Spleen (tissue), 11 donors: ENCODE measurements at regions not wholly inside any gene's neighbourhood (a gene's known extent, or its start where the extent isn't known, plus 50 kb on each side); places are given as distances from the start of the nearest gene placed in this dataset.

Experiments used
- DNase-seq: peaks from one replicate; pipeline ENCODE4 v3.0.0-alpha.2; 2020
- H3K27ac ChIP-seq, 8 donors: fragments of 200-600 bp; sonication (generic) in 7 of 8; 1 replicate in 4 of 8; 2 replicates in 4 of 8; pipeline versions ENCODE4 v1.5.0 to v1.8.0; 2016 to 2021; ENCODE audit warnings: inconsistent platforms in 4 of 8, mild to moderate bottlenecking in 4 of 8, moderate library complexity in 1 of 8
- H3K27me3 ChIP-seq, 7 donors: fragments of 200-600 bp; sonication (generic) in 6 of 7; replicated peaks in 1 of 7; 1 replicate in 4 of 7; 2 replicates in 3 of 7; pipeline versions ENCODE4 v1.5.0 to v1.8.0; 2016 to 2021; ENCODE audit warnings: inconsistent platforms in 3 of 7, mild to moderate bottlenecking in 1 of 7
- H3K36me3 ChIP-seq, 6 donors: fragments of 200-600 bp; sonication (generic) in 5 of 6; 1 replicate in 4 of 6; 2 replicates in 2 of 6; pipeline versions ENCODE4 v1.5.0 to v1.8.0; 2016 to 2021; ENCODE audit warnings: inconsistent platforms in 2 of 6
- H3K4me1 ChIP-seq, 6 donors: fragments of 200-600 bp; sonication (generic) in 5 of 6; 1 replicate in 3 of 6; 2 replicates in 3 of 6; pipeline versions ENCODE4 v1.5.0 to v1.8.0; 2016 to 2021; ENCODE audit warnings: inconsistent platforms in 3 of 6
- H3K4me3 ChIP-seq, 8 donors: fragments of 200-600 bp; sonication (generic) in 7 of 8; 1 replicate in 4 of 8; 2 replicates in 4 of 8; pipeline versions ENCODE4 v1.5.0 to v1.8.0; 2016 to 2021; ENCODE audit warnings: inconsistent platforms in 4 of 8, mild to moderate bottlenecking in 4 of 8, moderate library complexity in 2 of 8
- H3K9me3 ChIP-seq, 8 donors: fragments of 200-600 bp; sonication (generic) in 7 of 8; 1 replicate in 4 of 8; 2 replicates in 4 of 8; pipeline versions ENCODE4 v1.5.0 to v1.8.0; 2016 to 2021; ENCODE audit warnings: inconsistent platforms in 4 of 8
- POLR2A ChIP-seq, 3 donors: fragments of 450-650 bp; IDR thresholded peaks; one replicate each; pipeline ENCODE4 v1.5.1; 2017; ENCODE audit warnings: antibody characterized with exemption in 3 of 3, mild to moderate bottlenecking in 1 of 3
- POLR2AphosphoS5 ChIP-seq, 3 donors: sonication (generic); formaldehyde crosslinking; IDR thresholded peaks; one replicate each; pipeline ENCODE4 v1.5.1; 2017; ENCODE audit warnings: antibody characterized with exemption in 3 of 3
- WGBS, 5 donors: extraction: QIAGEN DNeasy Blood & Tissue Kit in 3 of 5; methylation state at CpG; one replicate each; pipeline versions ENCODE4 v1.1.5 to v1.1.7; 2013 to 2018; 5-methylcytosine and 5-hydroxymethylcytosine counted together
- intact Hi-C: fragments of 100-400 bp; cut with DNase I; formaldehyde crosslinking; loops from one replicate; pipeline ENCODE4 v1.15.0; 2023; ENCODE audit warnings: low total_unique reads
- TF ChIP-seq, protein P1 (sequence below), 11 experiments: fragments of 200-600 bp in 7 of 11; fragments of 450-650 bp in 4 of 11; sonication (generic) in 4 of 11; IDR thresholded peaks in 8 of 11; conservative IDR thresholded peaks in 3 of 11; 1 replicate in 7 of 11; 2 replicates in 4 of 11; pipeline versions ENCODE4 v1.4.0 to v1.8.0; 2016 to 2021; ENCODE audit warnings: antibody characterized with exemption in 11 of 11, inconsistent platforms in 4 of 11, mild to moderate bottlenecking in 1 of 11
- donor health status: healthy with polysubstance abuse.
- donor health status: DM: no; HTN: no; CAD: no; lungs with moderate emphysema.
- donor health status: DM: no; HTN: no; CAD: no.
- donor health status: Bipolar disorder and iron deficiency.
- donor health status: healthy.
- donor health status: DM: no; HTN: no; CAD: no.
- donor health status: DM: yes; HTN: yes; CAD: no.

- DNase-seq, result no peak
- Histone ChIP-seq H3K4me1 (peaks cover 0 to 26% (median 14%) of the 10 kb centered on the region in 6 donors), H3K4me3 (no peak overlapping the region), H3K27ac (no peak overlapping the region), H3K36me3 (no peaks in the 10 kb centered on the region), H3K9me3 (no peaks in the 10 kb centered on the region), H3K27me3 (no peaks in the 10 kb centered on the region)
- TF ChIP-seq, protein P1, sequence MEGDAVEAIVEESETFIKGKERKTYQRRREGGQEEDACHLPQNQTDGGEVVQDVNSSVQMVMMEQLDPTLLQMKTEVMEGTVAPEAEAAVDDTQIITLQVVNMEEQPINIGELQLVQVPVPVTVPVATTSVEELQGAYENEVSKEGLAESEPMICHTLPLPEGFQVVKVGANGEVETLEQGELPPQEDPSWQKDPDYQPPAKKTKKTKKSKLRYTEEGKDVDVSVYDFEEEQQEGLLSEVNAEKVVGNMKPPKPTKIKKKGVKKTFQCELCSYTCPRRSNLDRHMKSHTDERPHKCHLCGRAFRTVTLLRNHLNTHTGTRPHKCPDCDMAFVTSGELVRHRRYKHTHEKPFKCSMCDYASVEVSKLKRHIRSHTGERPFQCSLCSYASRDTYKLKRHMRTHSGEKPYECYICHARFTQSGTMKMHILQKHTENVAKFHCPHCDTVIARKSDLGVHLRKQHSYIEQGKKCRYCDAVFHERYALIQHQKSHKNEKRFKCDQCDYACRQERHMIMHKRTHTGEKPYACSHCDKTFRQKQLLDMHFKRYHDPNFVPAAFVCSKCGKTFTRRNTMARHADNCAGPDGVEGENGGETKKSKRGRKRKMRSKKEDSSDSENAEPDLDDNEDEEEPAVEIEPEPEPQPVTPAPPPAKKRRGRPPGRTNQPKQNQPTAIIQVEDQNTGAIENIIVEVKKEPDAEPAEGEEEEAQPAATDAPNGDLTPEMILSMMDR (IDR thresholded peaks at IDR 0.05 in 8 of 11, conservative IDR thresholded peaks at IDR 0.05 in 3 of 11), result no peak
- TF ChIP-seq POLR2A (IDR thresholded peaks at IDR 0.05) (no peak), POLR2AphosphoS5 (IDR thresholded peaks at IDR 0.05) (no peak)
- intact Hi-C loops, result no loop called here
- WGBS, 5 donors, result 89 to 95% (median 92%) methylated on average over 4 of the region's 4 CpGs
Measured at GRCh38 chr18:10012526-10012925, 98.7 kb downstream of the VAPA start.

DNA sequence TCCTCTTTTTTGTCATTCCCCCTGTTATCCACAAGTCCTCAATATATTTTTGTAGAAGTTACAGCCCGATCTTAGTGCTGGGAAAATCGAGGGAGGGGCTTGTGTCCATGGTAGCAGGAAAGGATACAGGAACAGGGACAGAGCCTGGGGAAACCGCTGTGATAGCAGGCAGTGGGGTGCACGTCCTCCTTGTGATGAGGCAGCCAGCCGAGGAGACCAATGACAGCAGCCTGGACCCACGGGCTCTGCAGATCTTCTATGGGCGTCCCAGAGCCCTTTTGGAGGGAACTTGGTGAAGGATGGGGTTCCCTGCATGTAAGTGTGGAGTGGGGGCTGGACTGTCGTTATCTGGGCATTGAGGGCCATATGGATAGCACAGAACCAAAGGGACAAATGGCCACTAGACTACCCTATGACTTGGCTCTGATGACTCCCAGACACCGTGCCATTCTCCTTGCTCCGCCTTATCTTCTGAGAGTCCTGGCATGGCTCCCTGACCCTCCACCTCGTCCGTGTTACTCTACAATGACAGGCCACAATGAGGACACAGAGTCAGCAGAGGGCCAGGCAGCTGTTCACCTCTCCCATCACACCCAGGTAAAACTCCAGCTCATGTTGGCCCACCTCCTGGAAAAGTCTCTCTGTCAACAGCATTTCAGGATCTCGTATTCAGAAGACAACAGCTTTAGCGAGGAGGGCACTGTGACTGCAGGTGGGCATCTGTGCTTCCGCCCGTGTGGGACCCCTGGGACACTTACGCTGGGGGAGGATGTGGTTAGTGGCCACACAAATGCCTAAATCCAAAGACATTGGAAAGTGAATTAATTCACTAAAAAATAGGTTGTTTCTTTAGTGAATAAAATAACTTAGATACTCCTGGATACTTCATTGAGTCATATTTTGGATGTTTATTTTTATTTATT, 100.1 kb downstream of the VAPA start:
- intact Hi-C loops, result no loop called here
- Histone ChIP-seq H3K4me1 (peaks cover 0 to 26% (median 14%) of the 10 kb centered on the region in 6 donors), H3K27me3 (no peaks in the 10 kb centered on the region), H3K4me3 (no peak overlapping the region), H3K9me3 (no peaks in the 10 kb centered on the region), H3K36me3 (no peaks in the 10 kb centered on the region), H3K27ac (no peak overlapping the region)
- TF ChIP-seq, protein P1 (IDR thresholded peaks at IDR 0.05 in 8 of 11, conservative IDR thresholded peaks at IDR 0.05 in 3 of 11), result no peak
- TF ChIP-seq POLR2A (IDR thresholded peaks at IDR 0.05) (no peak), POLR2AphosphoS5 (IDR thresholded peaks at IDR 0.05) (no peak)
- 71 to 74% (median 74%) methylated on average over 17 of the region's 17 CpGs for WGBS, 5 donors
- DNase-seq, result no peak

GRCh38 chr18:10015288-10015701, 101.5 kb downstream of the VAPA start:
- WGBS, 5 donors, result 77 to 86% (median 81%) methylated on average over 9 of the region's 9 CpGs
- H3K4me3 ChIP-seq, result no peak overlapping the region
- DNase-seq, result no peak
- no peaks in the 10 kb centered on the region for H3K27me3 ChIP-seq
- H3K27ac ChIP-seq, result peak overlapping the region in 1 of 8 donors; percentile 55
- H3K9me3 ChIP-seq, result no peaks in the 10 kb centered on the region
- peaks cover 0 to 37% (median 17%) of the 10 kb centered on the region in 6 donors for H3K4me1 ChIP-seq
- H3K36me3 ChIP-seq, result no peaks in the 10 kb centered on the region
- TF ChIP-seq, protein P1 (IDR thresholded peaks at IDR 0.05 in 8 of 11, conservative IDR thresholded peaks at IDR 0.05 in 3 of 11), result no peak
- TF ChIP-seq POLR2A (IDR thresholded peaks at IDR 0.05), result no peak
- TF ChIP-seq POLR2AphosphoS5 (IDR thresholded peaks at IDR 0.05), result no peak
- intact Hi-C loops, result no loop called here
